Left renal pelvis (tissue), 4 donors: ENCODE measurements at regions not wholly inside any gene's neighbourhood (a gene's known extent, or its start where the extent isn't known, plus 50 kb on each side); places are given as distances from the start of the nearest gene placed in this dataset.
A peak's percentile ranks its signal among the peaks of the same experiment; 100 is the strongest.
"Not testable (repeated sequence)": the region's sequence is repeated elsewhere in the genome, so short reads cannot be mapped to it uniquely, and the experiment has no call there.

Experiments
- DNase-seq, 4 donors: peaks; one replicate each; pipeline ENCODE4 v3.0.0-alpha.2; 2013; ENCODE audit warnings: low read depth in 4 of 4, low spot score in 3 of 4

DNA sequence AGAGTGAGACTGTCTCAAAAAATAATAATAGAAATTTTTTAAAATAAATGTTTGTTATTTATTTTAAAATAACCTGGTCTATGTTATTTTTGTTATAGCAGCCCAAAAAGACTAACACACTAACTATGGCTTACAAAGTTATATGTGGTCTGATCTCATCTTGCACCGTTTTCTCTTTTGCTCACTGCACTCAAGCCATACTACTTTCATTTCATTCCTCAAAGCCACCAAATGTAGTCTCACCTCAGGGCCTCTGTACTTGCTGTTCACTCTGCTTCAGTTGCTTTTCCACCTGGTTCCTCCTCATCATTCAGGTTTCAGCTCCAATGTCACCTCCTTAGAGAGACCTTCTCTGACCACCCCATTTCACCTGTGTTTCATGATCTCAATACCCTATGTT, 55.2 kb upstream of the MDM1 start:
- no peak for DNase-seq

DNA sequence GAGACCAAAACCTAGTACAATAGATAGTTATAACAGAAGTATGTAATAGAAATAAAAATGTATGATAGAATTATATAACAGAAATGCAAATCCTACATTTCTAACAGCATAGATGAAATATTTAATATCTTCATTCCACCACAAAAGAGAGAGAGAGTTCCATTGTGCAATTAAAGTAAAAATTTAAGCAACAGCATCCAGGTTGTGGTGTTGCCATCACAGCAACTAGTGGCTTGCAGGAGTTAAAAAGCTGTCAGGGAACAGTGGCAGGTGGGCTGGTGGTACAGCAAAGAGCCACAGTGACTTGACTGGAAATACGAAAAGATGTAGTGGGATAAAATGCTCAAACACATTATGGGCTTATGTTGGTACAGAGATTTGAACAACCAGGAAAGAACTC, 57.1 kb upstream of the MDM1 start:
- no peak for DNase-seq

DNA sequence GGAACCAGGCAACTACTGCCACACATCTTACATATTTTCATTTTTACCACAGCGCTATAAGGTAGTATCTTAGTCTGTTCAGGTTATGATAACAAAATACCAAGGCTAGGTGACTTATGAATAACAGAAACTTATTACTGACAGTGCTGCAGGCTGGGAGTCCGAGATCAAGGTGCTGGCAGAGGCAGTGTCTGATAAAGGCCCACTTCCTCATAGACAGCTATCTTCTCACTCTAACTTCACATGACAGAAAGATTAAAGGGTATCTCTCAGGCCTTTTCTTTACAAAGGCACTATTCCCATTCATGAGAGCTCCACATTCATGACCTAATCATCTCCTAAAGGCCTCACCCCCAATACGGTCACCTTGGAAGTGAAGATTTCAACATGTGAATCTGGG, 59.8 kb upstream of the MDM1 start:
- no peak for DNase-seq

DNA sequence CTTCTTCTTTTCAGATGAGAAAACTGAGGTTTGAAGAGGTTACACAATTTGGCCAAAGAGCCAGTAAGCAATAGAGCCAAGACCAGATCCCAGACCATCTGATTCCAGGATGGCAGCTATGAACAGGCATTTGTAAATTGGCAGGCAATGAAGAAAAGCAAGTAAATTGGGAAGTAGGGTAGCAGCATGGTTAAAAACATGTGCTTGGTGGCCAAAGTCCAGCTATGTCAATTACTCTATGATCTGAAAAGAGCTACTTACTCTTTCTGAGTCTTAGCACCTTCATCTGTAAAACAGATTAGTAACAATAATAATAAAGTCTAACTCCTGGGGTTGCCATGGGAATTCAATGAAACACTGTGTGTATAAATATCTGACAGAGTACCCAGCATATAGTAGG, 60.2 kb upstream of the MDM1 start:
- DNase-seq = no peak

DNA sequence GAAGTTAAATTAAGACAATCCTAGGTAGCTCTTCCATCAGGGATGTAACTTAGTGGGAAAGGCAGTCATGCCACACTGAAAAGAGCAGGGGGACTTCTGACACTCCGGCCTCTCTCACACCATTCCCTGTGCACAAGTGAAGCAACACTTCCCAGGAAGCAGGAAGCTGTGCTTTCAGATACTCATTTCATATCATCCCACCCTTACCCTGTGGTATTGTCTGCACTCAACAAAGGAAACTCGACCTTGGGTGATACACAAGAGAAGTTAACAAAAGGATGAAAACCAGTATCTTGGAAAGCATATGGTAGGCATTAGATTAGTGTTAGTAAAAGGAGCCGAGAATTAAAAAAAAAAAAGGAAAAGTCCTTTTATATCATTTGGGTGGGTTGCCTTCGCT, 61.3 kb upstream of the MDM1 start:
- no peak for DNase-seq

DNA sequence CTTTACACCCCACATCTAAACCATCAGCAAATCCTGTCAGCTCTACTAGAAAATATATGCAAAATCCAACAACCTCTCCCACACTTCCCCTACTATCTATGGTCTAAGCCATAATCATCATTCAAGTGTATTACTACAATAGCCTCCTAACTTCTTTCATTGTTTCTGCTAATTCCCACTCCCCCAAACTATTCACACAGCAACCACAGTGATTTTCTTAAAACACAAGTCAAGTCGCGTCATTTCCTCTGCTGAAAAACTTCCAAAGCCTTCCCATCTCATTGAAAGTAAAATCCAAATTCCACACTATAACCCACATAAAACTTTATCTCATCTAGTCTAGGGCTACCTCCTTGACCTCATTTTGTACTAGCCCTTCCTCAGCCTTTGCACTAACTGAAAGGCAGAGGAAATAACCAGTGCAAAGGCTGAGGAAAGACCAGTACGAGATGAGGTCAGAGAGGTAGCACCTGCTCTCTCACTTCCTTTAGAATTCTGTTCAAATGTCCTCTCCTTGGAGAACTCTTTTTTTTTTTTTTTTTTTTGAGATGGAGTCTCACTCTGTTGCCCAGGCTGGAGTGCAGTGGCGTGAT, 65.5 kb upstream of the MDM1 start:
- no peak for DNase-seq

DNA sequence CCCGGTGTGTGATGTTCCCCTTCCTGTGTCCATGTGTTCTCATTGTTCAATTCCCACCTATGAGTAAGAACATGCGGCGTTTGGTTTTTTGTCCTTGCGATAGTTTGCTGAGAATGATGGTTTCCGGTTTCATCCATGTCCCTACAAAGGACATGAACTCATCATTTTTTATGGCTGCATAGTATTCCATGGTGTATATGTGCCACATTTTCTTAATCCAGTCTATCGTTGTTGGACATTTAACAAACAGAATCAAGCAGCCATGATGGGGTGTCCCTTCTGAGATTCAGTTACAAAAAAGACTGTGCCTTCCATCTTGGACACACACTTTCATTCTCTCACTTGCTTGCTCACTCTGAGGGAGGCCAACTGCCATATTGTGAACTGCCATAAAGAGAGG, 66.5 kb upstream of the MDM1 start:
- DNase-seq = not testable (repeated sequence)

DNA sequence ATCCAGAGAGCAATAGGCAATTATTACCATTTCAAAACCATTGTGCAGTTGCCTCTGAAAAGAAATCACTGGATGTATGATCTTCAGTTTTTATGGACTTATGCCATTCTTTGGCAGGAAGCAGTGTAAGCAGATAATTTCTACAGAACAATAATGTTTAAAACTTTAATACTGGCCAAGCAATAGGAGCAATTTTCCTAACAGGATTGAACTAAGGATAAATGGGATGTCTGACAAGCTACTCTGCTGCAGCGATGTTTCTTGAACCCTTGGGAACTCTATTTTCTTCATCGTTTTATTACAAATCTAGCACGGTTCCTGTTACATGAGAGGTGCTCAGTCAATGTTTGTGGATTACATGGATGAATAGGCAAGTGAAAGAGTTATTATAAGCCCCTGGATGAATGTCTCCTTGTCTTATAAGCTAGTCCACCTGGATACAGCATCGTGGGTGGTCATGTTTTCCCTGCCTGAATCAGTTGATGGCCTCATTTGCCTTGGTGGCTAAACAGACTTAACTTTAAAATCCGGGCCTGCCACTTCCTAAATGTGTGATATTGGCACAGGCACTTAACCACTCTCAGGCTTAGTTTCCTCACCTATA, 68.2 kb upstream of the MDM1 start:
- DNase-seq = no peak

DNA sequence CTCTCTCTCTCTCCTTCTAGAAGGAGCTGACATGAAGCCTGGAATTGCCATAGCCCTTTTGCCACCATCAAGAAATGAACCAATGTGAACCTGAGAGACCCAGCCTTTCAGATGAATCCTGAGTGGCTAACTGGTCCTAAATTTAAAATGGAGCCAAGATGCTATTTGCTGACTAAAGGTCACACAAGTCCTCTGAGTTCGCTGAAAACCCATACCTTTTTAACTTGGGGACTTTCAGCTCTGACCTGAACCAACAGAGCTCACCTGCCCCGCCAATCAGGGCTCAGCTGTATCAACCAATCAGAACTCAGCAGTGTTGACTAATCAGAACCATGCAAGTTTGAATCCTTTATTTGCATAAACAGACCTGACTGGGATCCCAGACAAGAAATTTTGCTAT, 70.3 kb upstream of the MDM1 start:
- DNase-seq = no peak

DNA sequence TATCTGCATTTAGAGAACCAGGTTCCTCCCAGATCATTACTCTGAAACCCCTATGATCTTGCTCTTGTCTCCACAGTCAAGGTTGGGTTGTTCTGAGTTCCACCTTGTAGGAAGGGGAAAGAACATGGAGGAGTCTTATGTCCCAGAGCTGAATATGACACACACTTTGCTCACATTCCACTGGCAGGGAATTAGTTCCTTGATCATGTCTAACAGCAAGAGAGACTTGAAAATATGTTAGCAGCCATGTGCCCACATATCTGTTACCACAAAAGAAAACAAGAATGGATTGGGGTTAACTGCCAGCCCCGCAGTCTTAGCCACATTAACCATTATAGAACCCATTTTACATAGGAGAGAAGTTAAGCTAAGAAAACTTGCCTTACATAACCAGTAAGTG, 71.1 kb upstream of the MDM1 start:
- DNase-seq = no peak

DNA sequence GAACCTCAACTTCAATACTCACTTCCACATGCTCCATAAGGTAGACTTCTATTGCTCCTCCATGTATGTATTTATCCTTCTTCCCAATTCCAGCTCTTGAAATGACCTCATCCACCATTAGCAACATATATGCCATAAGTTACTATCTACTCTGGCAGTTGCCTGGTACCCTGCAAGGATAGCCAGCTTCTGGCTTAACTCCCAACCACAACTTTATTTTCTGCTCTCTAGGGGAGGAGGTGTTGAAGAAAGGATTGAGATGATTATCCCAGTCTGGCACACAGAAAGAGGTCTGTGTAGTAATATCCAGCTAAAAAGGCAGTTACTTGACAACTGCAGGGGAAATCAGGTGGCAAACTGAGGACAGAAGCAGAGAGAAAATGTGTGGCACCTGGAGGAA, 71.5 kb upstream of the MDM1 start:
- no peak for DNase-seq

DNA sequence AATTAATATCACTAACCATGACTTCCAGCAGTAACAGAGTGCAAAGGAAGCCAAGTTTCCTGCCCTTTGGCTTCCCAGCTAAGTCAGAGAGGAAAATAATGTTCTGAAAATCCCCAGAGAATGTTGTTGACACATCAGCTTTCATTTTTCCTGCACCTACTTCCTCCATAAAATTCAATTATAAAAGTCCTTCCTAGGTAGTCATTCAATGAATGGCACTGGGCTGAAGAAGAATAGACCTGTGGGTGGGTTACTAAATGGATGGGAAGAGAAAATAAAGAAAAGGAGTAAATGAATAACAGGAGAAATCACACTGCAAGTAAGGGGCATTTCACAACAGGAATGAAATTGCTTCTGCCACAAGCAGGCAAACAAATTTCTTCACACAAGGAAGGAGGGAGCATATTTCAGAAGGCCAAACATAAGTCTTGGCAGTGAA, 73.2 kb upstream of the MDM1 start:
- no peak for DNase-seq

DNA sequence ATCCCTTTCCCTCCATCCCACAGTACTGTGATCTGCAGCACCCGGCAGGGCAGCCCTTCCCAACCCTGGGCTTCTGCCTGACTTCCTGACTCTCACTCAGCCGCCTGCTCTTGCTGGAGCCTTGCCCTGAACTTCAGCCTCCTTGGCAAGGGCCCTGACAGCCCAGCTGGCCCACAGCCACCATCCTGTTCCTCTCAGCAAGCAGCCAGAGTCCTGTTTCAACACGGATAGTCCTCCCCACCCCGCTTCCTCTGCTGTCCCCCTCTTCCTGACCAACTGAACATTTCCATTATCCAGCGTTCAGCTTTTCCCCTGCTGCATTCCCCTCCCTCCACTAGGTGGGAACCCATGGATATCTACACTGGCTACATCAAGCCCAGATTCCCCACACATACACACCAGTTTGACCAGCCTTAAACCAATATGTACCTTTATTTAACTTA, 74.0 kb upstream of the MDM1 start:
- peak in 2 of 4 donors; percentile 39 to 42 for DNase-seq

DNA sequence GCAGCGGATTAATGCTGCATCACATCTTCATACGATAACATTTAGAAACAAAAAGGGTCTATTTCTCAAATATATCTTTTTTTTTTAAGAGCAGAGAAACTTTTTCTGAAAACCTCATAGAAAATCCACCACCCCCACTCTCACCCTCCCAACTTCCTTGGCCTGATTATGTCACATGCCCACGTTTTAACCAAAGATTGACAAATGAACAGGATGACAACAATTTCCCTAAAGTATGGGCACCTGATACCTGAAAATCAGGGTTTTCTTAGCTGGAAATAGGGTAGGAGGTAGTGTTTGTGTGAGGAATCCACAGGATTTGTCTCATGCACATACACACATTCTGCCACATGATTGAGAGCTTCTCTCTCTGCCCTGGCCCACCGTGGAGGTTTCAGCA, 74.7 kb upstream of the MDM1 start:
- DNase-seq = no peak

DNA sequence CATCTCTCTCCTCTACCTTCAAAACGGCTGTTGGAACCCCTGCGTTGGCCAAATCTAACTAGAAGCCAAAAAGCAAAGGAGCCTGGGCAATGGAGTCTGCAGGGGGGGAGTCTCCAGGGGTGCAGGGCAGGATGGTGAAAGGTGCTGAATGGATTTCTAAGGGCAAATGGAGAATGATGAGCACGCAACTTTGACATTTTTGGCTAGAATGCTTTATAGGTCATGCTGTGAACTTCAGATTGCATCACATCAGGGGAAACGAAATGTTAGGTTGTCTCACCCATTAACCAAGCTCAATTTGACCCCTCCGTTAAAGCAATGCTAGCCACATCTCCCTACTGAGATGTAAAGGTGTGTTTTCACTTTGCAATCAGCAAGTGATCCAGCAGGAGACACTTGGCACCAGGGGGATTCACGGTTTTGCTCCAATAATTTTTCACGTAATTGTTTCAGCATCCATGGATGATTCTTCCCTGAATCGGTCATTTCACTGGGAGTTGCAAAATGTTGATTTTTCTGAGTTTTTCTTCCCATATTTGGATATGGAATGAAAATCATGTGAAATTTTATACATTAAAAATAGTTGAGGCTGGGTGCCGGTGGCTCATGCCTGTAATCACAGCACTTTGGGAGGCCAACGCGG, 78.0 kb upstream of the MDM1 start:
- no peak for DNase-seq

DNA sequence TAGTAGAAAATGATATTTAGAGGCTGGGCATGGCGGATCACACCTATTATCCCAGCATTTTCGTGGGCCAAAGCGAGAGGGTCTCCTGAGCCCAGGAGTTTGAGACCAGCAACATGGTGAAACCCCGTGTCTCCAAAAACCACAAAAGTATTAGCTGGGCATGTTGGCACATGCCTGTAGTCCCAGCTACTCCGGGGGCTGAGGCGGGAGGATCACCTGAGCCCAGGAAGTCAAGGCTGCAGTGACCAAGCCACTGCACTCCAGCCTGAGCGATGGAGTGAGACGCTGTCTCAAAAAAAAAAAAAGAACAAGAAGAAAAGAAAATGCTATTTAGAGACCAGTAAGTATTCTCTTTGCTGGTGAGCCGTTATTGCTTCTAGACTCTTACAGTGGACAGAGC, 79.2 kb upstream of the MDM1 start:
- no peak for DNase-seq

DNA sequence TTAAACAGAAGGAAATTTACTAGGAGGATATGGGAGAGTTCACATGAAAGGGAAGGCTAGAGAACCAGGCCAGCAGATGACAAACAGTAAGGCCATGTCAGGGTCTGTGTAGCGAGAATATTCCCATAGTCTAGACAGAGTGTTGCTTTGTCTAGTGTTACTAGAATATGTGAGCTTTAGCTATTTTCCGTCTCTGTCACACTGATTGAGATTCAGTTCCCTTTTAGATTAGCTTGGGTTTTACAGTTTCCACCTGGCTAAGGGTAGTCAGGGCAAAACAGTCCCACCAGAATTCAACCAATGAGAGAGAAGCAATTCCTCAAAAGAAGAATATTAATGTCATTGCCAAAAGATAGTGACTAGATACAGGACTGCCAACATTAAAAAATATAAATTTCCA, 82.8 kb upstream of the MDM1 start:
- no peak for DNase-seq

DNA sequence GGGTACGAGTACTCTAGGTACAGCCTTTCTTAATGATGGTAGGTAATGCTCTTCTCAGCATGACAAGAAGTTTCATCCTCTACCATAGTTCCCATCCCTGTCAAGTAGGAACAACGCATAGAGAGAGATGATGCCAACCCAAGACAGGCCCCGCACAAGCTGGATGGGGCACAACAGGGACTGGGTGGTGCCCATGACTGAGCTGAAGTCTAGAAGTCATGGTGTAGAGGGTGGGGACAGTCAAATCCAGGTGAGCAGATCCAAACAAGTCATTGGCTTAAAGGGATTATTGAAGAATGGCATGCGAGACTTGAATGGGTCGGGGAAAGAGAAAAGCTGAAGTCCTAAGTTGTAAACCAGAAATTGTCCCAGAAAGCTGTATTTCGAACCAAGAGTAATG, 84.2 kb upstream of the MDM1 start:
- DNase-seq = no peak

DNA sequence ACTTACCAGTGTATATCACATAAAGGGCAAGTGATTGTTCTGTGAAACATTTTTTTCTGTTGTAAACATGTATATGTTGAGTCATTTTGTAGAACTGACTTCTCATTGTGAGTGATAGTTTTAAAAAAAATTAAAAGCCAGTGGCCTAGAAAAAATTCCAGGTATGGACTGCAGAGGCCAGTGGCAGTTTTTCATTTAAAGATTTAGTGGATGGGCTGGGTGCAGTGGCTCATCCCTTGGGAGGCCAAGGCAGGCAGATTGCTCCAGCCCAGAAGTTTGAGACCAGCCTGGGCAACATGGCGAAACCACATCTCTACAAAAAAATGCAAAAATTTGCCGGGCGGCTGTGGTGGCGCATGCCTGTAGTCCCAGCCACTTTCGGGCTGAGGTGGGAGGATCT, 84.7 kb upstream of the MDM1 start:
- DNase-seq = no peak

DNA sequence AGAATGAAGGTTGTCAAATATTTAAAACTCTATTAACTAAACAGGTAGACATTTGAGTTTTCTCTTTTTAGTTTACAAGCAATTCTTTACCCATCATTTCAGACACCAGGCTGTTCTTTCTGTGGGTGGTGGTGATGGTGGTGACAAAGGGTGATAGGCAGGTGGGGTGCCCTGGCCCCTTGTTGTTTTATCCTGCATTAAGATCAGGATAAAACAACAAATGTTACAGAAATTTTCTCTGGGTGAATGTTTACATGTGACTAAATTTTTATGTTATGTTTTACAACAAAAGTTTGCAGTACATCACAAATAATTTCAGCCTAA, 85.9 kb upstream of the MDM1 start:
- DNase-seq = no peak

DNA sequence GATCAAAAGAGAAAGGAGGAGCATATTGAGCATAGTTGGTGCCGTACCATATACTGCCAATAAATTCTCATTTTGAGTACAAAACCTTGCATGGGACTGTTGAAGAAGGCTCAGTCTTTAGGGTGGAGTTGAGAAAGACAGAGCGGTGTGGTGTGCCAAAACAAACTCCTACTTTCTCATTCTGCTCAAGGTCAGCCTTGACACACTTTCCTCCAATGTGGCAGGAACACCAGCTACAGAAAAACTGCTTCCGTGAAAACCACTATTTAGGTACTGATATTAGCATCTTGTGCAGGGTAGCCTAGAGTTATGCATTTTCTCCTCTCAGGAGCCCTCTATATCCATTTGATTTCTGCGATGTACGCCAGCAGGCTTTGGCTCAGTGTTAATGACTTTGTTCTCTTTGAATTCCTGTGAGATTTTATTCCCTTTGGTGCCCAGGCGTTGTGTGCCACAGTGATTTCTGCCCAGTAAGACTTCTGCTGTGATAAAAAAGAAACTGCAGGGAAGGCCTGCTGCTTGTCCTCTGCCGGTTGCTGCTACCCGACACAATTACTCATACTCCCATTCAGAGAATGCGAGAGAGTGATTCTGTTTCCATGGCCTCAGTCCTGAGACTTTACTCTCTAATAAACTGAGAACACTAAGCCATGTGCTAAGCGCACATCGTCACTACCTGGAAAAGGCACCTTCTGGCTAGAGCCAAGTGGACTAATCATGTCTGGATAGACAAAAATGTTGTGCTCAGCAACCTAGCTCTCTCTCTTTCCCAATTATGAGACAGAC, 88.3 kb upstream of the MDM1 start:
- DNase-seq = no peak

DNA sequence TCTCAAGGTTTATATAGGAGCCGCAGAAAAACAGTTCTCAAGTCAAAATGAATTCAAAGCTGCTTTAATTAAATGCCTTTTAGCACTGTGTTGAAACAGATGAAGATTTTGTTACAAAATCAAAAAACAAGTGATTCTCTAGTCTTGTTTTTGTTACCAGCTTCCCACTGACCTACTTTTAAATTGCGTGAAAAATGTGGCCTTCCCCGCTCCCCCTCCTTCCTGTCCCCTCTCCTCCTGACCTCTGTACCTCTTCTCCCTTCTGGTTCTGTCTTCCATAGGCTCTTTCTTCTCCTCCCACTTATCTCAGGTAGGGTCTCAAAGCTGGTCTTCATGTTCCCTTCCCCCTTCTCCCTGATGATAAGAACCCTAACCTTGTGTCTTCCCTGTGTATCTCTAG, 90.0 kb upstream of the MDM1 start:
- no peak for DNase-seq
